ENCODE measurements at regions not wholly inside any gene's neighbourhood (a gene's known extent, or its start where the extent isn't known, plus 50 kb on each side); places are given as distances from the start of the nearest gene placed in this dataset.
"Not testable (repeated sequence)": the region's sequence is repeated elsewhere in the genome, so short reads cannot be mapped to it uniquely, and the experiment has no call there.

GRCh38 chr14:19330678-19331077, 103.5 kb downstream of the POTEG start:
- not testable (repeated sequence) for TF ChIP-seq HSF4 (CRISPR knock-in tag; IDR thresholded peaks at IDR 0.05; ENCODE audit: borderline replicate concordance); CTCF (IDR thresholded peaks at IDR 0.05 in 2 of 3, conservative IDR thresholded peaks at IDR 0.05 in 1 of 3; ENCODE audit: insufficient read depth in 2 of 3, low read depth in 1 of 3, low read length in 3 of 3); MED1 (CRISPR knock-in tag; IDR thresholded peaks at IDR 0.05; ENCODE audit: borderline replicate concordance); SIN3A (IDR thresholded peaks at IDR 0.05; ENCODE audit: borderline replicate concordance in 2 of 2, control insufficient read depth in 1 of 2, low read depth in 2 of 2, low read length in 2 of 2); MAX (CRISPR knock-in tag; IDR thresholded peaks at IDR 0.05)
